ENCODE measurements at regions not wholly inside any gene's neighbourhood (a gene's known extent, or its start where the extent isn't known, plus 50 kb on each side); places are given as distances from the start of the nearest gene placed in this dataset.
"Not testable (repeated sequence)": the region's sequence is repeated elsewhere in the genome, so short reads cannot be mapped to it uniquely, and the experiment has no call there.

DNA sequence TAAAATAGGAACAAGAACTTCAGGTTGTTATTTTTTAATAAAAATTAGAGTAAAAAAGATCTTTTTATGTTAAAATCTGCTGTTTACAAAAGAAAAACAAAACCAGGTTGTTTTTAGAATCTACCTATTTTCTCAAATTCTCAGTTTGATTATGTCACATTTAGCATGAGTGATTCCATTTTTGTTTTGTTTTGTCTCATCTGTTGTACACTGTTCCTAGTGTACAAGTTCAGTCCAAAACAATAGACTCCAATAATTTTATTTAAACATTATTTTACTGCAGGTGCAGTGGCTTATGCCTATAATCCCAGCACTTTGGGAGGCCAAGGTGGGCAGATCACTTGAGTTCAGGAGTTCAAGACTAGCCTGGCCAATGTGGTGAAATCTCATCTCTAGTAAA lies 2142.7 kb downstream of the TP53TG3F start:
- Histone ChIP-seq H3K27me3 (ENCODE audit: control insufficient read depth, insufficient read depth, low read length, poor library complexity, severe bottlenecking) (no peaks in the 10 kb centered on the region), H3K36me3 (ENCODE audit: control insufficient read depth, insufficient read depth, low read length) (no peaks in the 10 kb centered on the region), H3K4me3 (ENCODE audit: insufficient read depth, low read depth, low read length) (no peak overlapping the region), H3K4me1 (ENCODE audit: control insufficient read depth, insufficient read depth, low read length) (no peaks in the 10 kb centered on the region), H3K27ac (ENCODE audit: insufficient read depth, low read depth, low read length, poor library complexity, severe bottlenecking) (no peak overlapping the region), H3K9me3 (ENCODE audit: control insufficient read depth, low read length) (peaks cover 26% of the 10 kb centered on the region)

DNA sequence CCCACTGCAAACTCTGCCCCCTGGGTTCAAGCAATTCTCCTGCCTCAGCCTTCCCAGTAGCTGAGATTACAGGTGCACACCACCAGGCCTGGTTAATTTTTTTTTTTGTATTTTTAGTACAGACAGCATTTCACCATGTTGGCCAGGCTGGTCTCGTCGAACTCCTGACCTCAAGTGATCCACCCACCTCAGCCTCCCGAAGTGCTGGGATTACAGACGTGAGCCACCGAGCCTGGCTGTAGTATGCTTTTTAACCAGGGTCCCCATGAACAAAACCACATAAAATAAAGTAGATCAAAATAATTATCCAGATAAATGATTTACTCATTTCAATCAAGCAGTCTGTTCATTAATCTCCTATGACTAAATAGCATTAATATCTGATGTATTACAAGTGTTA lies 2144.0 kb downstream of the TP53TG3F start:
- not testable (repeated sequence) for H3K4me1 ChIP-seq (ENCODE audit: control insufficient read depth, insufficient read depth, low read length); H3K27ac ChIP-seq (ENCODE audit: insufficient read depth, low read depth, low read length, poor library complexity, severe bottlenecking); H3K27me3 ChIP-seq (ENCODE audit: control insufficient read depth, insufficient read depth, low read length, poor library complexity, severe bottlenecking); H3K36me3 ChIP-seq (ENCODE audit: control insufficient read depth, insufficient read depth, low read length); H3K4me3 ChIP-seq (ENCODE audit: insufficient read depth, low read depth, low read length)
- H3K9me3 ChIP-seq (ENCODE audit: control insufficient read depth, low read length): peaks cover 25% of the 10 kb centered on the region
- 88% methylated on average over 5 of the region's 5 CpGs for WGBS, 2 experiments

DNA sequence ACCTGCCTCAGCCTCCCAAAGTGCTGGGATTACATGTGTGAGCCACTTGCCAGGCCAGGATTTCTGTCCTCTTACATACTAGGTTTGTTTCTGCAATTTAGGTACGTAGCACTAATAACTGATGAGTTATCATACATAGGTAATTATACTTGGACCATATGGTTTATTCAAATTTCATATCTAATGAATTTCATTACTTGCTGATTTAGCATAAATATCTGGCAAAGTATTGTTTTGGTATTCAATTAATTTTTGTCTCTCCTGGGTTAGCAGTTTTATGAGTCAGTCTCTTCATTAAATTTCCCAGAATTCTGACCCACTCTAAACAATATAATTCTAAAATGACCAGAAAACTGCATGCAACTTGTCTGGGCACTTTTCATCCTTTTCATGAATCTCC lies 2146.5 kb downstream of the TP53TG3F start:
- no CpG with 5 or more reads among the region's 1 CpG for WGBS, 2 experiments
- H3K9me3 ChIP-seq (ENCODE audit: control insufficient read depth, low read length): peaks cover 16% of the 10 kb centered on the region

DNA sequence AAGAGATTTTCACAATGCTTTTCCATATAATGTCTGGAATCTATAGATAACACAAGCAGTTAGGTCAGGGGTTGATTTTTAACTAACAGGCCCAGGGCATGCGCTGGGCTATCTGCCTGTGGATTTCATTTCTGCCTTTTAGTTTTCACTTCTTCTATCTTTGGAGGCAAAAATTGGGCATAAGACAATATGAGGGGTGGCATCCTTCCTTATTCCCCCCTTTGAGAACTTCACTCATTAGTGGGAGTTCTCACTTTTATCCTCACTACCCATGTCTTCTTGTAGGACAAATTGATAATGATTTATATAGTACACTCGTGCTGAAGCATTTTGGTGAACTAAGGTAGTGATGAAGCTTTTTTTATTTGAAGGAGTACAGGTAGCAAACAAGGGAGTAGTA lies 2155.5 kb downstream of the TP53TG3F start:
- 57 to 83% methylated on average over 1 to 2 of the region's 2 CpGs for WGBS, 2 experiments
- not testable (repeated sequence) for H3K4me3 ChIP-seq (ENCODE audit: insufficient read depth, low read depth, low read length); H3K27me3 ChIP-seq (ENCODE audit: control insufficient read depth, insufficient read depth, low read length, poor library complexity, severe bottlenecking); H3K27ac ChIP-seq (ENCODE audit: insufficient read depth, low read depth, low read length, poor library complexity, severe bottlenecking); H3K36me3 ChIP-seq (ENCODE audit: control insufficient read depth, insufficient read depth, low read length); H3K4me1 ChIP-seq (ENCODE audit: control insufficient read depth, insufficient read depth, low read length)
- H3K9me3 ChIP-seq (ENCODE audit: control insufficient read depth, low read length): peaks cover 10% of the 10 kb centered on the region

More for the DNA sequence above, 2146.5 kb downstream of the TP53TG3F start:
- no peaks in the 10 kb centered on the region for H3K27me3 ChIP-seq (ENCODE audit: control insufficient read depth, insufficient read depth, low read length, poor library complexity, severe bottlenecking)
- no peaks in the 10 kb centered on the region for H3K36me3 ChIP-seq (ENCODE audit: control insufficient read depth, insufficient read depth, low read length)
- H3K4me1 ChIP-seq (ENCODE audit: control insufficient read depth, insufficient read depth, low read length): no peaks in the 10 kb centered on the region
- H3K27ac ChIP-seq (ENCODE audit: insufficient read depth, low read depth, low read length, poor library complexity, severe bottlenecking): no peak overlapping the region
- H3K4me3 ChIP-seq (ENCODE audit: insufficient read depth, low read depth, low read length): no peak overlapping the region

DNA sequence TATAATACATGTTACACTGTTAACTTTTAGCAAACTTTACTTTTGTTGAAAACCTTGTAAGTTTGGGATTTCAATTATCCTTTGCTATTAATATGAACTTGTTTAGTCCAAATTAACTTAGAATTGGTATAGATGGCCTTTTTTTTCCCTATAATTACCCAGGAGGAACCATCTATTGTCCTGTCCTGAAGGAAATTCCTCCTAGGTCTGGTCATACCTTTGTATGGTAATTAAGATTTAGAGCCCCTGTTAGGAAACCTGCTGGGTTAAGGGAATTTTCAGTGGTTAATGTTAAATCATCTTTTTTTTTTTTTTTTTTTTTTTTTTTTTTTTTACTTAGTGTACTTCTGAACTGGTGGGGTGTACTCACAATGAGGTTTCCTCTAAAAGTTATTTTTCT lies 2159.8 kb downstream of the TP53TG3F start:
- H3K27me3 ChIP-seq (ENCODE audit: control insufficient read depth, insufficient read depth, low read length, poor library complexity, severe bottlenecking); H3K4me3 ChIP-seq (ENCODE audit: insufficient read depth, low read depth, low read length); H3K4me1 ChIP-seq (ENCODE audit: control insufficient read depth, insufficient read depth, low read length); H3K36me3 ChIP-seq (ENCODE audit: control insufficient read depth, insufficient read depth, low read length); H3K27ac ChIP-seq (ENCODE audit: insufficient read depth, low read depth, low read length, poor library complexity, severe bottlenecking): not testable (repeated sequence)
- peaks cover 10% of the 10 kb centered on the region for H3K9me3 ChIP-seq (ENCODE audit: control insufficient read depth, low read length)

DNA sequence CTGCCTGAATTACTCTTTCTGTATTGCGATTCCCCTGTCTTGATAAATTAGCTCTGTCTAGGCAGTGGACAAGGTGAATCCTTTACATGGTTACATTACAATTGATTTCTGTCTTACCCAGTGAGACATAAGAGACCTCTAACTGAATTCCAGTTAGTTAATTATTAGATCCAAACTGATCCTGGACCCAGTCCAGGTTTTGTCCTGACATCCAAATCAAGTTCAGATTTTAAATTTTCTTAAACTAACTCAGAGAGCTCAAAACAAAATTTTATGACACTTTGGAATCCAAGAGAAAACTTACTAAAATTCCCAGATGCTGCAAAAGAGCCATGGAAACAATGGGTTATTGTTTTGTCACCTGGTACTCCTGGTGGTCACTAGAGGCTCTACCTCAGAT lies 2166.6 kb downstream of the TP53TG3F start:
- no peak overlapping the region for H3K4me3 ChIP-seq (ENCODE audit: insufficient read depth, low read depth, low read length)
- no peaks in the 10 kb centered on the region for H3K27me3 ChIP-seq (ENCODE audit: control insufficient read depth, insufficient read depth, low read length, poor library complexity, severe bottlenecking)
- H3K4me1 ChIP-seq (ENCODE audit: control insufficient read depth, insufficient read depth, low read length): no peaks in the 10 kb centered on the region
- H3K36me3 ChIP-seq (ENCODE audit: control insufficient read depth, insufficient read depth, low read length): no peaks in the 10 kb centered on the region
- H3K9me3 ChIP-seq (ENCODE audit: control insufficient read depth, low read length): peaks cover 9% of the 10 kb centered on the region
- 82 to 85% methylated on average over 1 of the region's 1 CpG for WGBS, 2 experiments
- H3K27ac ChIP-seq (ENCODE audit: insufficient read depth, low read depth, low read length, poor library complexity, severe bottlenecking): no peak overlapping the region

DNA sequence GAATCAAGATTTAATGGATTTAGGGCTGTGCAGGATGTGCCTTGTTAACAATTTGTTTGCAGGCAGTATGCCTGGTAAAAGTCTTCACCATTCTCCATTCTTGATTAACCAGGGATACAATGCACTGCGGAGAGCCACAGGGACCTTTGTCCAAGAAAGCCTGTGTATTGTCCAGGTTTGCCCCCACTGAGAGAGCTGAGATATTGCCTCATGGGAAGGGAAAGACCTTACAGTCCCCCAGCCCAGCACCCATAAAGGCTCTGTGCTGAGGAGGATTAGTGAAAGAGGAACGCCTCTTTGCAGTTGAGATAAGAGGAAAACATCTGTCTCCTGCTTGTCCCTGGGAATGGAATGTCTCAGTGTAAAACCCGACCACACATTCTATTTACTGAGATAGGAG lies 2169.6 kb downstream of the TP53TG3F start:
- Histone ChIP-seq H3K36me3 (ENCODE audit: control insufficient read depth, insufficient read depth, low read length) (no peaks in the 10 kb centered on the region), H3K27me3 (ENCODE audit: control insufficient read depth, insufficient read depth, low read length, poor library complexity, severe bottlenecking) (no peaks in the 10 kb centered on the region), H3K4me3 (ENCODE audit: insufficient read depth, low read depth, low read length) (no peak overlapping the region), H3K4me1 (ENCODE audit: control insufficient read depth, insufficient read depth, low read length) (no peaks in the 10 kb centered on the region), H3K9me3 (ENCODE audit: control insufficient read depth, low read length) (peaks cover 26% of the 10 kb centered on the region), H3K27ac (ENCODE audit: insufficient read depth, low read depth, low read length, poor library complexity, severe bottlenecking) (no peak overlapping the region)
- 66 to 77% methylated on average over 2 to 3 of the region's 3 CpGs for WGBS, 2 experiments

DNA sequence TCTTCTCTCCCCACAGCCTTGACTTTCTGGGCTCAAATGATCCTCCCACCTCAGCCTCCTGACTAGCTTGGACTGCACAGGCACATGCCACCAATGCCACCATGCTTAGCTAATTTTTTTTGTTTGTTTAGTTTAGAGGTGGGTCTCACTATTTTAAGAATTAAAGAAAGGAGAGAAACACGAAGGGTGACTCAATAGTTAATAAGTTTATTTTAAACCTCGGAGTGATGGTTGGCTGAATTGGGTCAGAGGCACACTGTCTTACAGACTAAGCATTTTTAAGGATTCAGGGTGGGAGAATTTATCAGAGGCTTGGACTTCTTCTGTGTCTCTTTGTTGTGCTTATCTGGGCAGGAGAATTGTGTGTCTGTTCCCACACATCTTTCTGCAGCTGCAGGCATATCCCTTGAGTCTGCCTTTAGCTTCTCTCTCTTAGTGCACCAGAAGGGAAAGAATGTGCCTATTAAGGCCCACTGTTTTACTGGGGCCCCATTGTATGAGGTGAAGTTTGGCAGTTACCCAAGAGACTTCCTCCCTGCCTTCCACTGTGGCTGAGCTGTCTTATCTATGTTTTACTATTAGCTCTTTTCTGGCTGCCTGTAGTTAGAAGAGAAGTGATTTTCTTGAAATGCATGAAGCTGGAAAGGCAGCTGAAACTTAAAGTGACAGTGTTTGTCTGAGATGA lies 2172.0 kb downstream of the TP53TG3F start:
- Histone ChIP-seq H3K9me3 (ENCODE audit: control insufficient read depth, low read length) (peaks cover 28% of the 10 kb centered on the region), H3K4me3 (ENCODE audit: insufficient read depth, low read depth, low read length) (no peak overlapping the region), H3K36me3 (ENCODE audit: control insufficient read depth, insufficient read depth, low read length) (no peaks in the 10 kb centered on the region), H3K4me1 (ENCODE audit: control insufficient read depth, insufficient read depth, low read length) (no peaks in the 10 kb centered on the region), H3K27me3 (ENCODE audit: control insufficient read depth, insufficient read depth, low read length, poor library complexity, severe bottlenecking) (no peaks in the 10 kb centered on the region), H3K27ac (ENCODE audit: insufficient read depth, low read depth, low read length, poor library complexity, severe bottlenecking) (no peak overlapping the region)
- 44% methylated on average over 2 of the region's 2 CpGs for WGBS, 2 experiments

DNA sequence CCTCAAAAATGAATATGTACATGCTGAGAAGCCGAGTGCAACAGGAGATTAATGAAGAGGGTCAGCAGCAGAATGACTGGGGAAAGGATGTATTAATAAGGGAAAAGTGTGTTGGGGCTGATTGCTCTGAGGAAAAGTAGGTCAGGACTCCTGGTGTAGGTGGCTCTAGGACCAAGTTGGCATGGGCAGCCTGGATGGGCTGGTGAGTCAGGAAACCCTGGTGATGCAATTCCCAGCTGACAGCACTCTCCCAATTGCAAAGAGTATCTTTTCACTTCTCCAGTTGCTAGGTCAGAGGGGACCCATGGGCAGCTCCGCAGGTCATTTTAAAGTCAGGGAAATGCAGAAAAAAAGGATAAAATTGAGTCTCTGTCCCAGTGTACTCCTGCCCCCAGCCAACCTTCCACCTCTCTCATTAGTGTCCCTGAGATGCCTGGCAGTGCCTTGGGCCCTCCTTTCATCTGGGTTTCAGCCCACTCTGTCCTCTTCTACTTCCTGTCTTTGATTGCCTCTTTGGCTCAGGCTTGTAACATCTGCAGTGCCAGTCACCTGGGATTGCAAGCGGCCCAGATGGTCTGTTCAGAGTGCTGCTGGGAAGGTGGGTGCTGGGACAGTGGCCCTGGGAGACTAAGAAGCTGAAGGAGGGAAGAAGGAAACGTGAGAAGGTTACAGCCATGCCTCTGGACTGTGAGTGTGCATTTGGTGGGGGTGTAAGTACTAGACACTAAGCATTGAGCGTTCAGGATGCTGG lies 2177.2 kb downstream of the TP53TG3F start:
- no peak overlapping the region for H3K27ac ChIP-seq (ENCODE audit: insufficient read depth, low read depth, low read length, poor library complexity, severe bottlenecking)
- no peaks in the 10 kb centered on the region for H3K4me1 ChIP-seq (ENCODE audit: control insufficient read depth, insufficient read depth, low read length)
- no peaks in the 10 kb centered on the region for H3K27me3 ChIP-seq (ENCODE audit: control insufficient read depth, insufficient read depth, low read length, poor library complexity, severe bottlenecking)
- peaks cover 25% of the 10 kb centered on the region for H3K9me3 ChIP-seq (ENCODE audit: control insufficient read depth, low read length)
- 52 to 54% methylated on average over 5 of the region's 5 CpGs for WGBS, 2 experiments
- H3K36me3 ChIP-seq (ENCODE audit: control insufficient read depth, insufficient read depth, low read length): no peaks in the 10 kb centered on the region
- no peak overlapping the region for H3K4me3 ChIP-seq (ENCODE audit: insufficient read depth, low read depth, low read length)

DNA sequence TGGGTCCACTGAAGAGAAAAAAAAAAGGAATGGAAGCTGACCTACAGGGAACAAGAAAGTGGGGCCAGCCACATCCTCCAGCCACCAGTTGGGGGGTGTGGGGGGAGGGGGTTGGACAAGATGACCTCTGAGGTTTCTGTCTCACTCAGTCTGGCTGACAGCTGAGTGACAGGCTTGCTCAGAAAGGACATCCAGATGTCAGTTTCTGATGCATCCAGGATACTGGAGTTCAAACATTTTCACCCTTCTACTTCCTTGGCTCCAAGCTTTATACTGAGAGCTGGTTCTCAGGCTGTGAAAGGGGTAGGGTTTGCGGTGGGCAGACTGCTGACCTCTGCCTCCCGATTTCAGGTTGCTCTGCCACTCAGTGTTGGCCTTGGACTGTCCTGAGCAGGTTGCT lies 2178.3 kb downstream of the TP53TG3F start:
- H3K9me3 ChIP-seq (ENCODE audit: control insufficient read depth, low read length): peaks cover 24% of the 10 kb centered on the region
- no peaks in the 10 kb centered on the region for H3K27me3 ChIP-seq (ENCODE audit: control insufficient read depth, insufficient read depth, low read length, poor library complexity, severe bottlenecking)
- no peaks in the 10 kb centered on the region for H3K4me1 ChIP-seq (ENCODE audit: control insufficient read depth, insufficient read depth, low read length)
- H3K4me3 ChIP-seq (ENCODE audit: insufficient read depth, low read depth, low read length): no peak overlapping the region
- WGBS, 2 experiments: 69 to 77% methylated on average over 2 of the region's 2 CpGs
- H3K27ac ChIP-seq (ENCODE audit: insufficient read depth, low read depth, low read length, poor library complexity, severe bottlenecking): no peak overlapping the region
- H3K36me3 ChIP-seq (ENCODE audit: control insufficient read depth, insufficient read depth, low read length): no peaks in the 10 kb centered on the region

Measured in ectodermal cell (in vitro differentiated cells).